Stomach (tissue), 8 donors: ENCODE measurements at regions not wholly inside any gene's neighbourhood (a gene's known extent, or its start where the extent isn't known, plus 50 kb on each side); places are given as distances from the start of the nearest gene placed in this dataset.

ENCODE experiments used
- DNase-seq, 2 donors: peaks; one replicate each; pipeline versions ENCODE4 v3.0.0 to v3.0.0-alpha.2; 2013 to 2019
- H3K27ac ChIP-seq, 5 donors: fragments of 200-600 bp in 4 of 5; sonication (generic) in 4 of 5; one replicate each; pipeline ENCODE4 v1.5.1; 2013 to 2019; ENCODE audit warnings: mild to moderate bottlenecking in 1 of 5, moderate library complexity in 1 of 5
- H3K27me3 ChIP-seq, 3 donors: fragments of 200-600 bp; sonication (generic); one replicate each; pipeline ENCODE4 v1.5.1; 2017 to 2019; ENCODE audit warnings: mixed run types in 1 of 3
- H3K36me3 ChIP-seq, 4 donors: fragments of 200-600 bp; sonication (generic); 1 replicate in 3 of 4; 2 replicates in 1 of 4; pipeline ENCODE4 v1.5.1; 2016 to 2019
- H3K4me1 ChIP-seq, 4 donors: fragments of 200-600 bp; sonication (generic); one replicate each; pipeline ENCODE4 v1.5.1; 2016 to 2019
- H3K4me3 ChIP-seq, 4 donors: fragments of 200-600 bp; sonication (generic) in 3 of 4; one replicate each; pipeline ENCODE4 v1.5.1; 2016 to 2019; ENCODE audit warnings: mild to moderate bottlenecking in 1 of 4
- H3K9me3 ChIP-seq, 4 donors: fragments of 200-600 bp; sonication (generic); one replicate each; pipeline ENCODE4 v1.5.1; 2016 to 2019
- EP300 ChIP-seq: sonication (generic); formaldehyde crosslinking; IDR thresholded peaks from one replicate; pipeline ENCODE4 v1.6.1; 2017; ENCODE audit warnings: antibody characterized with exemption
- POLR2A ChIP-seq, 4 donors: fragments of 450-650 bp; IDR thresholded peaks; one replicate each; pipeline ENCODE4 v1.6.1; 2016; ENCODE audit warnings: antibody characterized with exemption in 4 of 4, control low read depth in 2 of 4, mild to moderate bottlenecking in 1 of 4, moderate library complexity in 1 of 4
- POLR2AphosphoS5 ChIP-seq, 3 donors: sonication (generic); formaldehyde crosslinking; IDR thresholded peaks; one replicate each; pipeline ENCODE4 v1.6.1; 2016; ENCODE audit warnings: antibody characterized with exemption in 3 of 3
- WGBS, 5 donors: extraction: QIAGEN DNeasy Blood & Tissue Kit in 3 of 5; methylation state at CpG; one replicate each; pipeline versions ENCODE4 v1.1.5 to v1.1.7; 2013 to 2018; 5-methylcytosine and 5-hydroxymethylcytosine counted together
- intact Hi-C: fragments of 100-400 bp; cut with DNase I; formaldehyde crosslinking; loops from one replicate; pipeline ENCODE4 v1.15.1; 2023; ENCODE audit warnings: low total_unique reads
- TF ChIP-seq, protein P1 (sequence below), 7 experiments: fragments of 450-650 bp in 4 of 7; fragments of 200-600 bp in 3 of 7; sonication (generic) in 3 of 7; IDR thresholded peaks; one replicate each; pipeline ENCODE4 v1.5.1; 2016 to 2019; ENCODE audit warnings: antibody characterized with exemption in 7 of 7, control low read depth in 2 of 7, mild to moderate bottlenecking in 1 of 7
- donor health status: healthy with polysubstance abuse.
- donor health status: Bipolar disorder and iron deficiency.
- donor health status: healthy.

DNA sequence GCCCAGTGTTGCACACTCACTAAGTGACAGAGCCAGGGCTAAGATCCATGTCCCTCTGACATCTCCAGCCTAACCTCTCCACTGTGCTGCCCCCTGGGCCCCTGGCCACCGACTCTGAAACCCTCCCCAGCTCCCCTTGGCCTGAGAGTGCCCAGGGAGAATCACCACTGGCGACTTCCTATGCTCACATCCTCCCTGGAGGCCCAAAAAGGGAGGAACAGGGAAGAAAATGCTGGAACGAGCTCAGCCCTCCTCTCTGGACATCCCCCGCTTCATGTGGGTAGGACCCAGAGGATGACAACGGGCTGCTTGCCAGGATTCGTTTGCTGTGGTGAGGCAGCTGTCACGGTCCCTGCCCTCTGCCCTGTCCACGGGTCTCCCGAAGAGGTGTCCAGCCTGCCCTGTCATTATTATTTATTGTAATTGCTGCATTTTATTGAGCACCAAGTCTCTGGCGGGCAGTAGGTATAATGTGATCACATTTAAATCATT is 153.5 kb upstream of the RPL38 start:
- Histone ChIP-seq H3K4me3 (no peak overlapping the region), H3K4me1 (no peaks in the 10 kb centered on the region), H3K9me3 (no peaks in the 10 kb centered on the region), H3K27me3 (peaks cover 0 to 88% (median 29%) of the 10 kb centered on the region in 3 donors), H3K27ac (no peak overlapping the region), H3K36me3 (no peaks in the 10 kb centered on the region)
- TF ChIP-seq, protein P1, sequence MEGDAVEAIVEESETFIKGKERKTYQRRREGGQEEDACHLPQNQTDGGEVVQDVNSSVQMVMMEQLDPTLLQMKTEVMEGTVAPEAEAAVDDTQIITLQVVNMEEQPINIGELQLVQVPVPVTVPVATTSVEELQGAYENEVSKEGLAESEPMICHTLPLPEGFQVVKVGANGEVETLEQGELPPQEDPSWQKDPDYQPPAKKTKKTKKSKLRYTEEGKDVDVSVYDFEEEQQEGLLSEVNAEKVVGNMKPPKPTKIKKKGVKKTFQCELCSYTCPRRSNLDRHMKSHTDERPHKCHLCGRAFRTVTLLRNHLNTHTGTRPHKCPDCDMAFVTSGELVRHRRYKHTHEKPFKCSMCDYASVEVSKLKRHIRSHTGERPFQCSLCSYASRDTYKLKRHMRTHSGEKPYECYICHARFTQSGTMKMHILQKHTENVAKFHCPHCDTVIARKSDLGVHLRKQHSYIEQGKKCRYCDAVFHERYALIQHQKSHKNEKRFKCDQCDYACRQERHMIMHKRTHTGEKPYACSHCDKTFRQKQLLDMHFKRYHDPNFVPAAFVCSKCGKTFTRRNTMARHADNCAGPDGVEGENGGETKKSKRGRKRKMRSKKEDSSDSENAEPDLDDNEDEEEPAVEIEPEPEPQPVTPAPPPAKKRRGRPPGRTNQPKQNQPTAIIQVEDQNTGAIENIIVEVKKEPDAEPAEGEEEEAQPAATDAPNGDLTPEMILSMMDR (IDR thresholded peaks at IDR 0.05) = no peak
- TF ChIP-seq POLR2AphosphoS5 (IDR thresholded peaks at IDR 0.05) (no peak), POLR2A (IDR thresholded peaks at IDR 0.05) (no peak), EP300 (no peak)
- intact Hi-C loops = no loop called here
- DNase-seq = no peak
- WGBS, 5 donors = 44 to 57% (median 51%) methylated on average over 5 to 10 of the region's 10 CpGs

DNA sequence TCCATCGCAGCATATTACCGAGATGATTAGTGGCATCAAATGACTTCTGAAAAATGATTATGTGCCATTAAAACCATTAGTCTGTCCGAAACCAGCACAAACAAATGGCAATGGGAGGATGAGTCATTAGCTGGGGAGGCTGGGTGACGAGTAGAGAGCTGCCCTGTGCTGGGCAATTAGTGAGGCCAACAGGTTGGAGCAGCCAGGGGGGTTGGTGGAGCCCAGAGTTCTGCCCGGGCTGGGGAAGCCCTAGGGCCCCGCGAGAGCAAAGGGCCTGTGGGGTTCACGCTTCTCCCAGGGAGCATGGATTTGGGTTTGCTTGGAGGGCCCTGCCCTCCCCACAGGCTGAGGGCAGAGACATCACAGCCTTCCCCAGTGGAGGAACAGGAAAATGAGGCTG is 152.1 kb upstream of the RPL38 start:
- no peaks in the 10 kb centered on the region for H3K4me1 ChIP-seq
- no peaks in the 10 kb centered on the region for H3K9me3 ChIP-seq
- WGBS, 5 donors = 70 to 78% (median 73%) methylated on average over 8 of the region's 8 CpGs
- no peak overlapping the region for H3K27ac ChIP-seq
- H3K27me3 ChIP-seq = peaks cover 0 to 90% (median 36%) of the 10 kb centered on the region in 3 donors
- DNase-seq = no peak
- TF ChIP-seq EP300 (no peak), POLR2AphosphoS5 (IDR thresholded peaks at IDR 0.05) (no peak), POLR2A (IDR thresholded peaks at IDR 0.05) (no peak)
- TF ChIP-seq, protein P1 (IDR thresholded peaks at IDR 0.05) = no peak
- intact Hi-C loops = no loop called here
- H3K4me3 ChIP-seq = no peak overlapping the region
- H3K36me3 ChIP-seq = no peaks in the 10 kb centered on the region

DNA sequence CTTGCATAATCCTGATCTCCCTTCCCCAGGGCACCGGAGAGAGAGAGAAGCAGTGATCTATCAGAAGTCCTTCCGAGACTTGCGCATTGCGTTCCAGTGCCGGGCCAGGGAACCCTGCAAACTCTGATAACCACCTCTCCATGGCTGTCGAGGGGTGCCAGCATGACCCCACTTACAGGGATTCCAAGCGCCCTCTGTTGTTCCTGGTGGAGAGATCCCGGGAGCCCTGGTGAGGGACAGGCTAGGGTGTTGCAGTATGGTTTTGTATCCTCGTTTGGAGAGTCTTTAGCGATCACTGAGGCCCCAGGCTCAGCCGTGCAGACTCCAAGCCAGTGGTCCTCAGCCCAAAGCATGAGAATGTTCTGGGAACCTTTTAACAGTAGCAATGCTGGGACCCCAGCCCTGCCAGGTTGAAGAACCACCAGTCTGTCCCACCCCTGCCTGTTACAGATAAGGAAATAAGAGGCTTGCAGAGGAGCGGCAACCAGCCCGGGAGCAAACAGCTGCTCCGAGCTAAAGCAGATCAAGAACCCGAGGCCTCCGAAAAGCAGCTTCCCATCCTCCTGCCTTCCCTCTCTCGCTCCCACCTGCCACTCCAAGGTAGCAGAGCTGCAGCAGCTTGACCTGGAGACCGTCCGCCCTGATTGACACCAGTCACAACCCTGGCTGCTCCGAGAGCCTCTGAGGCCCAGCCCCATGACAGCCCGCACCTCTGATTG is 150.3 kb upstream of the RPL38 start:
- TF ChIP-seq POLR2AphosphoS5 (IDR thresholded peaks at IDR 0.05) = no peak
- no peak for TF ChIP-seq EP300
- TF ChIP-seq POLR2A (IDR thresholded peaks at IDR 0.05) = no peak
- TF ChIP-seq, protein P1 (IDR thresholded peaks at IDR 0.05) = no peak
- Histone ChIP-seq H3K27ac (no peak overlapping the region), H3K9me3 (no peaks in the 10 kb centered on the region), H3K4me1 (no peaks in the 10 kb centered on the region), H3K4me3 (no peak overlapping the region), H3K36me3 (no peaks in the 10 kb centered on the region), H3K27me3 (peaks cover 0 to 95% (median 39%) of the 10 kb centered on the region in 3 donors)
- WGBS, 5 donors = 44 to 56% (median 47%) methylated on average over 18 to 21 of the region's 21 CpGs
- intact Hi-C loops = no loop called here
- DNase-seq = no peak

DNA sequence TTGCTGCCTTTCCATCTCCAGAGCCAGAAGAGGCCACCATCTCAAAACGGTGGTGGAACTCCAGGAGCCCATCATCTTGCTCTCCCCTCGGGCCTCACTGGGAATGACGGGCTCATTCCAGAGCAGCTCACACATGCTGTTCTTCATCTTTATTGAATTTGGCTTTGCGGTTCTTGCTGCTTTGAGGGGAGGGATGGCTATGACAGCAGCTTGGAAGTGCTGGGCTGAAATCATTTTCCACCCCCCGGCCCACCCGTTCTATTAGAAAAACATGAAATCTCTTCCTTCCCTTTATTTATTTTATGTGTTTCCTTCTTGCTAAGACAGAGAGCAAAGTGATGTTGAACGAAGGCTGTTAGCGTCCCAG is 149.8 kb upstream of the RPL38 start:
- Histone ChIP-seq H3K27me3 (peaks cover 0 to 89% (median 35%) of the 10 kb centered on the region in 3 donors), H3K36me3 (no peaks in the 10 kb centered on the region), H3K4me1 (no peaks in the 10 kb centered on the region), H3K4me3 (no peak overlapping the region), H3K27ac (no peak overlapping the region), H3K9me3 (no peaks in the 10 kb centered on the region)
- intact Hi-C loops = no loop called here
- WGBS, 5 donors = 37 to 73% (median 64%) methylated on average over 8 of the region's 8 CpGs
- DNase-seq = no peak
- no peak for TF ChIP-seq POLR2AphosphoS5 (IDR thresholded peaks at IDR 0.05)
- TF ChIP-seq, protein P1 (IDR thresholded peaks at IDR 0.05) = no peak
- no peak for TF ChIP-seq EP300
- TF ChIP-seq POLR2A (IDR thresholded peaks at IDR 0.05) = no peak
